GM20000 (cell line): ENCODE measurements at regions not wholly inside any gene's neighbourhood (a gene's known extent, or its start where the extent isn't known, plus 50 kb on each side); places are given as distances from the start of the nearest gene placed in this dataset.

Experiments used
- DNase-seq: peaks from one replicate; pipeline ENCODE4 v3.0.0; 2012; ENCODE audit warnings: low spot score
- CTCF ChIP-seq: IDR thresholded peaks from 2 replicates; pipeline ENCODE4 v1.5.1; 2012; ENCODE audit warnings: mild to moderate bottlenecking, control low read depth; ENCODE audit errors: extremely low read depth, missing control alignments

- no peak for DNase-seq
- no peak for TF ChIP-seq CTCF
Measured at GRCh38 chr1:191145834-191146233, 668.2 kb upstream of the BRINP3 start.

GRCh38 chr1:191151321-191151807 is 673.7 kb upstream of the BRINP3 start:
- TF ChIP-seq CTCF = no peak
- no peak for DNase-seq

GRCh38 chr1:191152776-191153175 is 675.1 kb upstream of the BRINP3 start:
- TF ChIP-seq CTCF = no peak
- DNase-seq = no peak

- no peak for TF ChIP-seq CTCF
- no peak for DNase-seq
Measured at GRCh38 chr1:191155178-191155577, 677.5 kb upstream of the BRINP3 start.

- no peak for DNase-seq
- no peak for TF ChIP-seq CTCF
Measured at GRCh38 chr1:191160837-191161236, 683.2 kb upstream of the BRINP3 start.

- no peak for TF ChIP-seq CTCF
- DNase-seq = no peak
Measured at GRCh38 chr1:191162762-191163161, 685.1 kb upstream of the BRINP3 start.

GRCh38 chr1:191163621-191164020 is 686.0 kb upstream of the BRINP3 start:
- no peak for DNase-seq
- no peak for TF ChIP-seq CTCF
